Kidney epithelial cell (primary cell): ENCODE measurements at regions not wholly inside any gene's neighbourhood (a gene's known extent, or its start where the extent isn't known, plus 50 kb on each side); places are given as distances from the start of the nearest gene placed in this dataset.
"Not testable (repeated sequence)": the region's sequence is repeated elsewhere in the genome, so short reads cannot be mapped to it uniquely, and the experiment has no call there.

ENCODE experiments used
- DNase-seq: peaks from one replicate; pipeline ENCODE4 v3.0.0-alpha.2; 2010; ENCODE audit warnings: low read depth
- H3K27me3 ChIP-seq: 2 replicates; pipeline ENCODE4 v1.6.0; 2011; ENCODE audit warnings: low read length; ENCODE audit not compliant: control insufficient read depth, insufficient read depth
- H3K36me3 ChIP-seq: 2 replicates; pipeline ENCODE4 v1.5.1; 2011; ENCODE audit warnings: low read length; ENCODE audit not compliant: control insufficient read depth, insufficient read depth
- H3K4me3 ChIP-seq: 2 replicates; pipeline ENCODE4 v1.5.1; 2011; ENCODE audit warnings: low read depth, mild to moderate bottlenecking, control low read depth, low read length
- CTCF ChIP-seq: IDR thresholded peaks from 2 replicates; pipeline ENCODE4 v1.5.1; 2011; ENCODE audit warnings: mild to moderate bottlenecking, moderate library complexity, low read length, control low read depth, inconsistent platforms; ENCODE audit not compliant: insufficient read depth, poor library complexity, severe bottlenecking

- no peak for TF ChIP-seq CTCF
- DNase-seq = no peak
- H3K4me3 ChIP-seq = no peak overlapping the region
Measured at GRCh38 chr5:54793468-54794134, 191.8 kb downstream of the ESM1 start.

GRCh38 chr5:54792611-54793404 is 192.6 kb downstream of the ESM1 start:
- DNase-seq = no peak
- no peak for TF ChIP-seq CTCF
- no peak overlapping the region for H3K4me3 ChIP-seq
- no peaks in the 10 kb centered on the region for H3K36me3 ChIP-seq
- H3K27me3 ChIP-seq = no peaks in the 10 kb centered on the region

More at GRCh38 chr5:54793468-54794134, 191.8 kb downstream of the ESM1 start:
- no peaks in the 10 kb centered on the region for H3K27me3 ChIP-seq
- no peaks in the 10 kb centered on the region for H3K36me3 ChIP-seq

- not testable (repeated sequence) for DNase-seq, H3K36me3 ChIP-seq, H3K27me3 ChIP-seq, H3K4me3 ChIP-seq
Measured at GRCh38 chr5:54787910-54788309, 197.5 kb downstream of the ESM1 start.

GRCh38 chr5:54785729-54786591 is 199.4 kb downstream of the ESM1 start:
- Histone ChIP-seq H3K4me3 (no peak overlapping the region), H3K36me3 (no peaks in the 10 kb centered on the region), H3K27me3 (no peaks in the 10 kb centered on the region)
- DNase-seq = no peak
- TF ChIP-seq CTCF = no peak

- H3K36me3 ChIP-seq = no peaks in the 10 kb centered on the region
- H3K4me3 ChIP-seq = no peak overlapping the region
- no peaks in the 10 kb centered on the region for H3K27me3 ChIP-seq
- no peak for DNase-seq
- no peak for TF ChIP-seq CTCF
Measured at GRCh38 chr5:54778783-54779182, 206.6 kb downstream of the ESM1 start.

- no peaks in the 10 kb centered on the region for H3K36me3 ChIP-seq
- no peak for DNase-seq
- no peaks in the 10 kb centered on the region for H3K27me3 ChIP-seq
- no peak overlapping the region for H3K4me3 ChIP-seq
- no peak for TF ChIP-seq CTCF
Measured at GRCh38 chr5:54775645-54776044, 209.7 kb downstream of the ESM1 start.
